Activated CD4-positive, alpha-beta T cell treated with anti-CD3 and anti-CD28 coated beads for 4 hours (primary cell): ENCODE measurements at regions not wholly inside any gene's neighbourhood (a gene's known extent, or its start where the extent isn't known, plus 50 kb on each side); places are given as distances from the start of the nearest gene placed in this dataset.

Experiments
- DNase-seq, 2 donors: peaks; one replicate each; pipeline ENCODE4 v3.0.0-alpha.2; 2020

GRCh38 chr12:67911789-67912188, 77.5 kb upstream of the IFNG-AS1 start:
- DNase-seq: no peak

DNA sequence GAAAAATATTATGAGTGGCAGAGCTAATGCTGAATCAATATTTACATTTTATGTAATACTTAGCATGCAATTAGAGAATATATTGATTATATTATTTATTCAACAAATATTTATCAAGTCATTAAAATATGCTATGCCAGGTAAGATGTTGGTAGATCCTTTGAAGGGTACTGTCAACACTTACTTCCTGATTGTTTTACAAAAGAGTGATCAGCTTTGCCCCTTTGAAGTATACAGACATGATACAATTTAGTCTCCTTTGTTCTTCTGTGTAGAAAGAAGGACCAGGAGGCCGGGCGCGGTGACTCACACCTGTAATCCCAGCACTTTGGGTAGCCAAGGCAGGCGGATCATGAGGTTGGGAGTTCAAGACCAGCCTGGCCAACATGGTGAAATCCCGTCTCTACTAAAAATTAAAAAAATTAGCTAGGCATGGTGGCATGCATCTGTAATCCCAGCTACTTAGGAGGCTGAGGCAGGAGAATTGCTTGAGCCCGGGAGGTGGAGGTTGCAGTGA, 73.9 kb upstream of the IFNG-AS1 start:
- no peak for DNase-seq

- DNase-seq: no peak
These were observed 72.8 kb upstream of the IFNG-AS1 start for GRCh38 chr12:67916266-67916970.

DNA sequence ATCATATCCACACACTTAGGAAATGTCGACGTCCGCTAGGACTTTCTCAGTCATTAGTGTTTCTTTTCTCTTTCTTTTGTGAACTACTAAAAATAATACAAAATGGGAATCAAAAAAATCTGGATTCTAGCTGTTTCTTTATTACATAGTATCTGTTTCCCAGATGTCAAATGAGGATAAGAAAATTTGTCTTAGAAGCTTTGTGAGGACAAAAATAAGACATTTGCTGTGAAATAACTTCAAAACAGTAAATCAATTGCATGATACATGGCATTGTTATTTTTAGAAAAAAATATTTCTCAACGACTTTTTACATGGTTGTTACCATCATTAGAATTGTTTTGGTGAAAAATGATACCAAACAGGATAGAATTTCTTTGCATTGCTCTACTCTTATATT, 71.4 kb upstream of the IFNG-AS1 start:
- no peak for DNase-seq

DNA sequence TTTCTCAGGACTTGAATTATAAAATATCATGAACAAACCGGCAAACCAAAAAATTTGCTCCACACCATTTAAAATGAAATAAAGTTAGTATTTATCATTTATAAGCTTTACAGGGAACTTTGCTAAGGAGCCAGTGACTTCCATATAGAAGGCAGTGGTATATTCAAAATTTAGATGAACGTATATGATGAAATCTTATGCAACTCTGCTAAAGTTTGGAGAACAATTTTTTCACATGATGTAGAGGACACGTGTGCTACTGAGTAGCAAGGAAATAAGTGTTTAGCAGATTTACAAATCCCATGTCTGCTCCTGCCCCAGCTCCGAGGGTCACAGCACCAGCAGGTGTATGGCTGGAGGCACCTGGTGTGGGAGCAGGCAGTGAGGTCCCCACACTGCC, 70.8 kb upstream of the IFNG-AS1 start:
- no peak for DNase-seq

GRCh38 chr12:67919406-67919805, 69.8 kb upstream of the IFNG-AS1 start:
- DNase-seq: no peak

- DNase-seq: no peak
These were observed 68.8 kb upstream of the IFNG-AS1 start for GRCh38 chr12:67920413-67920812.

GRCh38 chr12:67921286-67921685, 68.0 kb upstream of the IFNG-AS1 start:
- DNase-seq: no peak

- no peak for DNase-seq
These were observed 67.0 kb upstream of the IFNG-AS1 start for GRCh38 chr12:67922245-67922644.

- no peak for DNase-seq
These were observed 64.2 kb upstream of the IFNG-AS1 start for GRCh38 chr12:67925077-67925476.

GRCh38 chr12:67925552-67925951, 63.7 kb upstream of the IFNG-AS1 start:
- DNase-seq: no peak

GRCh38 chr12:67926063-67926462, 63.2 kb upstream of the IFNG-AS1 start:
- DNase-seq: no peak

DNA sequence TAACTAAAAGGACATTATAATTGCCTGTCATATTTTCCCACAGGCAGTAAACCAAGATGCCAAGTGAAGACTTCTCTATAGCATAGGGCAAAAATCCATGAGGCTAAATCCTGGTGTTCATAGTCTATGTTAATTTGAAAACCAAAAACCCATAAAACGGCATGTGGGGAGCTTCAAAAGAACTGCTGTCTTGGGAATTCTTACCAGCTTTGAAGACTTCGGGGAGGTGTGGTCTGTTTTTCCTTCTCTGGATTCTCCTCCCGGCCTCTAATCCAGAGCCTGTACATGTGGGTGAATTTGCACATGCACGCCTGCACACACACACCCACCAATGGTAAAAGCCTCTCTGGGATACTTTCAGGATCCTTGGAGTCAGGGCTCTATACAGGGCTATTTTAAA, 61.9 kb upstream of the IFNG-AS1 start:
- no peak for DNase-seq

GRCh38 chr12:67927815-67928214, 61.4 kb upstream of the IFNG-AS1 start:
- no peak for DNase-seq

- no peak for DNase-seq
These were observed 60.4 kb upstream of the IFNG-AS1 start for GRCh38 chr12:67928621-67929383.

DNA sequence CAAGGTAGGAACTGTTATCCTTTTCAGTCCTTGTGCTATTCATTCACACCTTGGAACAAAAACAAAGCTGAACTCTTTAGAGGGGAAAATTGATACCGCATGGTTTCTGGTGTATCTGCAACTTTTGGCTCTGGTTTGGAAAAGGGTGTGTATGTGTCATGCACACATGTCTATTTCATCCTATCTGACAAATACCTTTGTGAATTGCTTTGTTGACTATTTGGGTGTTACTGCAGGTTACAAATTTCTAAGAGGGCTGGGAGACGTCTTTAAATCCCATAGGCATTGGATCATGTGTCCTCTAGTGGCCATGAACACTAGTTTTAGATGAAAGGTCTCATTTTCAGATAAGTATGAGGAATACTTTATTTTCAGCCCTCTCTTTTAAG, 59.9 kb upstream of the IFNG-AS1 start:
- DNase-seq: no peak

DNA sequence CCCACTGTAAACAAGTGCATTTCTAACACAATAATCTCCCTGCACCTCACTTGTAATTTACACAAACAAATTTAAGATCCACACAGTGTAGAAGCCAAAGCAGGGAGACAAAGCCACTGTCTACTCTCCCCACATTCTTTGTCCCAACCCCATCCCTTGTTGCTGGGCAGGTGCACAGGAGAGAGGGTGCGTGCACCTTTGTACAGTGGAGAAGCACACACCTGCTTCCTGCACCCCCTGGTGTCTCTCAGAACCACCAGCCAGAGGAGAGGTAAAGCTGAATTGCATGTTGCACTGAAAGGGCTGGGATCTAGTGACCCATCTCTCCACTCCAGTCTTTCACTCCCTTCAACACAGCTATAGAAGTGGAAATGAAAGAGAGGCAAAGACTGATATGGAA, 51.4 kb upstream of the IFNG-AS1 start:
- DNase-seq: no peak
